ENCODE measurements at regions not wholly inside any gene's neighbourhood (a gene's known extent, or its start where the extent isn't known, plus 50 kb on each side); places are given as distances from the start of the nearest gene placed in this dataset.

- no peak overlapping the region for H3K4me3 Mint-ChIP-seq
- TF ChIP-seq, protein P1, sequence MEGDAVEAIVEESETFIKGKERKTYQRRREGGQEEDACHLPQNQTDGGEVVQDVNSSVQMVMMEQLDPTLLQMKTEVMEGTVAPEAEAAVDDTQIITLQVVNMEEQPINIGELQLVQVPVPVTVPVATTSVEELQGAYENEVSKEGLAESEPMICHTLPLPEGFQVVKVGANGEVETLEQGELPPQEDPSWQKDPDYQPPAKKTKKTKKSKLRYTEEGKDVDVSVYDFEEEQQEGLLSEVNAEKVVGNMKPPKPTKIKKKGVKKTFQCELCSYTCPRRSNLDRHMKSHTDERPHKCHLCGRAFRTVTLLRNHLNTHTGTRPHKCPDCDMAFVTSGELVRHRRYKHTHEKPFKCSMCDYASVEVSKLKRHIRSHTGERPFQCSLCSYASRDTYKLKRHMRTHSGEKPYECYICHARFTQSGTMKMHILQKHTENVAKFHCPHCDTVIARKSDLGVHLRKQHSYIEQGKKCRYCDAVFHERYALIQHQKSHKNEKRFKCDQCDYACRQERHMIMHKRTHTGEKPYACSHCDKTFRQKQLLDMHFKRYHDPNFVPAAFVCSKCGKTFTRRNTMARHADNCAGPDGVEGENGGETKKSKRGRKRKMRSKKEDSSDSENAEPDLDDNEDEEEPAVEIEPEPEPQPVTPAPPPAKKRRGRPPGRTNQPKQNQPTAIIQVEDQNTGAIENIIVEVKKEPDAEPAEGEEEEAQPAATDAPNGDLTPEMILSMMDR (conservative IDR thresholded peaks at IDR 0.05): no peak
- H3K27ac Mint-ChIP-seq: no peak overlapping the region
- H3K36me3 Mint-ChIP-seq: no peaks in the 10 kb centered on the region
- no peaks in the 10 kb centered on the region for H3K4me1 Mint-ChIP-seq (ENCODE audit: unreplicated experiment)
- no peaks in the 10 kb centered on the region for H3K9me3 Mint-ChIP-seq
- H3K27me3 Mint-ChIP-seq: no peaks in the 10 kb centered on the region
- no peak for DNase-seq (ENCODE audit: extremely low spot score, unreplicated experiment)
Measured at GRCh38 chr4:144283526-144283925, 143.0 kb upstream of the GYPA start.

DNA sequence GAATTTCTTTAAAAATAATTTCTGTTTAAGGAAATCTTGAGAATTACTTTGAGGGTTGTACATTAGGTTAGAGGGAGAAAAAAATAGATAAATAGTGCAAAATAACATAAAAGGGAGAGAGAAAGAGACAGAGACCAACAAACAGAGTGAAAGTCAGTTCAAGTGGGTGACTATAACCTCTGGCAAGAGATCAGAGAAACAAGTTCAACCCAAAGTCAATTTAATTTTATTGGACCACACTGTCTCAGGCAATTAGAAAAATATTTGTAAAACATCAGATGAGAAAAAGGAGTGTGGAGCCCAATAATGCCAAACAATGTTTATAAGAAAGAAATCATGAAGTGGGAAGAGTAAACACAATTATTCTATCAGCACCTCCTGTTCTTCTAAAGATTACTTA is 143.5 kb upstream of the GYPA start:
- TF ChIP-seq, protein P1 (conservative IDR thresholded peaks at IDR 0.05): no peak
- Mint-ChIP-seq H3K4me1 (ENCODE audit: unreplicated experiment) (no peaks in the 10 kb centered on the region), H3K27me3 (no peaks in the 10 kb centered on the region), H3K36me3 (no peaks in the 10 kb centered on the region), H3K27ac (no peak overlapping the region), H3K9me3 (no peaks in the 10 kb centered on the region), H3K4me3 (no peak overlapping the region)
- no peak for DNase-seq (ENCODE audit: extremely low spot score, unreplicated experiment)

GRCh38 chr4:144288011-144288903 is 147.7 kb upstream of the GYPA start:
- DNase-seq (ENCODE audit: extremely low spot score, unreplicated experiment): no peak
- Mint-ChIP-seq H3K27me3 (no peaks in the 10 kb centered on the region), H3K27ac (no peak overlapping the region), H3K9me3 (no peaks in the 10 kb centered on the region), H3K4me3 (no peak overlapping the region), H3K4me1 (ENCODE audit: unreplicated experiment) (no peaks in the 10 kb centered on the region), H3K36me3 (no peaks in the 10 kb centered on the region)
- TF ChIP-seq, protein P1 (conservative IDR thresholded peaks at IDR 0.05): no peak

DNA sequence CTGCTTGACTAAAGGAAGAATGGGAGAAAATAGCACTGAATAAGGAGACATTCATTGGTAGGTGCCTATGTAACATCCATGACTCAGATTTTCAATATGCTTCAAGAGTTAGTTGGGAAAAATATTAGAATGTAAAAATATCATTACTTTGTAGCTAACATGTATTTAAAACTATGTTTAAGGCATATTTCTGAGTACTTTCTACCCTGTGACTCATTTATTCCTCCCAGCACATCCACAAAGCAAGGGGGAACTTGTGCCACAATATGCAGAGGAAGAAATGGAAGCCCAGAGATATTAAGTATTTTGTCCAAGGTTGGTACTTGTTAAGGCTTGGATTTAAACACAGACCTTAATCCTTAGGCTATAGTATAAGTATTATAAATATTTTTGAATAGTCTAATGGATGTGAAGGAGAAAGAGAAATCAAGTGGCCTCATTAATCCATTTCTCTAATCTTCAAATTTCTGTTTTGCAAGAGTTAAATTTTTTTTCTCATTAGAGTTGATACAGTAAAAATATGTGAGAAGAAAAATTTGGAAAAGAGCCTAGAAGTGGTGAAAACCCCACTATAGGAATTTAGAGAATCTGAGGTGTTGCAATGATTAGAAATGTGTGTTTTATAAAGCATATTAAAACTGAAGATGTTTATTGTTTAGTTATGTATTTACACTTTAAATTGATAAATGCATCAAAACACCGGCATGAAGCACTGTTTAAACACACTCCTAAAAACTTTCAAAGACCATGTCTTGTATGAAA is 149.3 kb upstream of the GYPA start:
- Mint-ChIP-seq H3K9me3 (no peaks in the 10 kb centered on the region), H3K4me1 (ENCODE audit: unreplicated experiment) (no peaks in the 10 kb centered on the region), H3K27me3 (no peaks in the 10 kb centered on the region), H3K27ac (no peak overlapping the region), H3K36me3 (no peaks in the 10 kb centered on the region), H3K4me3 (no peak overlapping the region)
- TF ChIP-seq, protein P1 (conservative IDR thresholded peaks at IDR 0.05): no peak
- DNase-seq (ENCODE audit: extremely low spot score, unreplicated experiment): no peak

DNA sequence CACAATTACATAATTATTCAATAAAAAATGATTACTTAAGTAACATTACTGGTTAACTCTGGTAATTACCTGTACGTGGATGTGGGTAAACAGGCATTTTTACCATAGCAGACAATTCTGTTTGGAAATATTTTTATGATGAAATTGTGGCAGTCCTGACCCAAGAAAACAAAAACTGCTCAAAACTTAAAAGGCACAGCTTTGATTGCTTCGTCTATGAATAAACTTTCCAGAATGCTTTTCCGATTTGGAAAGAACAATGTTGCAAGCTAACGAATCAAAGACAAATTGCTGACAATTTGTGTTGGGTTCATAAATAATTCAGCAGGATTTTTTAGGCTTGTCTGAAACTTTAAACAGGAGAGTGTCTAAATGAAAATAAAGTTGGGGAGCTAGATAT is 150.6 kb upstream of the GYPA start:
- Mint-ChIP-seq H3K4me3 (no peak overlapping the region), H3K4me1 (ENCODE audit: unreplicated experiment) (no peaks in the 10 kb centered on the region), H3K36me3 (no peaks in the 10 kb centered on the region), H3K9me3 (no peaks in the 10 kb centered on the region), H3K27ac (no peak overlapping the region), H3K27me3 (no peaks in the 10 kb centered on the region)
- DNase-seq (ENCODE audit: extremely low spot score, unreplicated experiment): no peak
- TF ChIP-seq, protein P1 (conservative IDR thresholded peaks at IDR 0.05): no peak

Data from type B pancreatic cell (in vitro differentiated cells).